ENCODE measurements at regions not wholly inside any gene's neighbourhood (a gene's known extent, or its start where the extent isn't known, plus 50 kb on each side); places are given as distances from the start of the nearest gene placed in this dataset.

DNA sequence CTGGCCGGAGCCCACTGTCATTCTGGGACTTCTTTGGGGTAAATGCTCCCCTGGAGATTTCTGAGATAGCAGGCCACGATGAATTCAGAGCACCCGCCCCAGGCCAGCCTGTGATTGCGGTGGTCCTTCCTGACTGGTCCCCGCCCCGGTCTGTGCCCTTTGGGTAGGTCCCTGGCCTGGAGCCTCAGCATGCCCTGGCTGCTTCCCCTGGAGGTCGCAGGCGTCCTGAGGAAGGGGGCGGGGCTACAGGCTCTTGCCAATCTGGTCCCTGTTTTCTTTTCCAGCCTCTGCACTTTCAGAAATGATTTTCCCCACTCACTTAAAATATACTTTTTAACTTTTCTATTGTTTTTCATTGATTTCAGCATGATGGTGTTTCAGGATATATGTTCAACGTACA, 250.2 kb upstream of the ATP10A start:
- Mint-ChIP-seq H3K27me3 (peaks cover 0 to 11% of the 10 kb centered on the region in 2 donors), H3K4me1 (ENCODE audit: low read depth in 2 of 2) (no peaks in the 10 kb centered on the region), H3K27ac (no peak overlapping the region), H3K36me3 (ENCODE audit: insufficient read depth) (no peaks in the 10 kb centered on the region), H3K9me3 (no peaks in the 10 kb centered on the region), H3K4me3 (no peak overlapping the region)
- no peak for DNase-seq
- no peak for ATAC-seq (replicated peaks)

DNA sequence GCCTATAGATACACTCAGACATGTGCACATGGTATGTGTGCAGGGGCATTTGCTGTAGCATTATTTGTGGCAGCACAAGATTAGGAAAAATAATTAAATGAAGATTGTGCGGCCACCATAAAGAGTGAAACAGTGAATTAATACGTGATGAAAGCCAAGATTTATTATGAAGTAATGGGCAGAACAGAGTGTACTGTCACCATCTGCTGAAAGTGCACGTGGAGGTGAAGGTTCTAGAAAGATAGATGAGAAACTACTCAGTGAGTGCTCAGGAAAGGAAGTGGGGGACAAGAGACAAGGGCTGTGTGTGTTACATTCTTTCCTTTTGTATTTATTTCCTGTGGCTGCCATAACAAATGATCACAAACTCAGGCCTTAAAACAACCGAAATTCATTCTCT, 246.1 kb upstream of the ATP10A start:
- H3K4me3 Mint-ChIP-seq: no peak overlapping the region
- no peak overlapping the region for H3K27ac Mint-ChIP-seq
- no peak for DNase-seq
- H3K9me3 Mint-ChIP-seq: no peaks in the 10 kb centered on the region
- no peaks in the 10 kb centered on the region for H3K36me3 Mint-ChIP-seq (ENCODE audit: insufficient read depth)
- ATAC-seq (replicated peaks): no peak
- peaks cover 0 to 9% of the 10 kb centered on the region in 2 donors for H3K27me3 Mint-ChIP-seq
- H3K4me1 Mint-ChIP-seq (ENCODE audit: low read depth in 2 of 2): no peaks in the 10 kb centered on the region

DNA sequence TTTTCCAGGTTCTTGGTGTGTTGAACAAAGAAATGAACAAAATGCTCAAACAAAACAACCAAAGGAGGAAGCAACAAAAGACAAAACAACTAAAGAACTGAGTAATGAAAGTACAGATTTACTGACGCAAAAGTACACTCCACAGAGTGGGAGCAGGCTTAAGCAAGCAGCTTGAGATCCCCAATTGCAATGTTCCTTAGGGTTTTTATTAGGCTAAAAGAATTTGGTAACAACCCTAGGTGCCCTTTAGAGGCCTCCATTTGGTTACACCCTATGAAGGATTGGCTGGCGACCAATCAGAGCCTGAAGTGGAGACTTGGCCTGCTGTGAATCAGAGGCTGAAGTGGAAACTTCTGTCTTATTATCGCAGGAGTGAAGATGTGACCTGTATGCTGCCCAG, 243.4 kb upstream of the ATP10A start:
- no peaks in the 10 kb centered on the region for H3K9me3 Mint-ChIP-seq
- ATAC-seq (replicated peaks): no peak
- H3K4me3 Mint-ChIP-seq: no peak overlapping the region
- no peak overlapping the region for H3K27ac Mint-ChIP-seq
- peaks cover 0 to 10% of the 10 kb centered on the region in 2 donors for H3K27me3 Mint-ChIP-seq
- H3K36me3 Mint-ChIP-seq (ENCODE audit: insufficient read depth): no peaks in the 10 kb centered on the region
- H3K4me1 Mint-ChIP-seq (ENCODE audit: low read depth in 2 of 2): no peaks in the 10 kb centered on the region
- DNase-seq: no peak

DNA sequence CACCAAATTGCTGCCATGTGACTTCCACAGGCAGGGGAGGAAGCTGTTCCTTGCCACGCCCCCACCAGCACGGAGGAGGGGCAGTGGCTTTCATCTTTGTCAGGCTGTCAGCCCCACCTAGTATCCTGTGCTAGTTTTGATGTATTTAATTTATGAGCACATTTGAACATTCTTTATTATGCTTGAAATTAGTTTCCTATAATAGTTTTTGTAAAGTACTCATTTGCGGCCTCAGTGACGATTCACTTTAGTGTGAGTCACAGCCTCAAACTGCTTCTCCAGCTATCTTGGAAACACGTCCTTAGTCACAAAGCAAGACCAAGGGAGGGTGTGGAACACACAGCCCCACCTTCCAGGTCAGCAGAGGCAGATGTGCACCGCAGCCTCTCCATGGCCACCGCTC, 239.9 kb upstream of the ATP10A start:
- no peaks in the 10 kb centered on the region for H3K4me1 Mint-ChIP-seq (ENCODE audit: low read depth in 2 of 2)
- H3K9me3 Mint-ChIP-seq: no peaks in the 10 kb centered on the region
- DNase-seq (no peak), ATAC-seq (replicated peaks) (no peak)
- no peak overlapping the region for H3K4me3 Mint-ChIP-seq
- no peak overlapping the region for H3K27ac Mint-ChIP-seq
- peaks cover 0 to 10% of the 10 kb centered on the region in 2 donors for H3K27me3 Mint-ChIP-seq
- H3K36me3 Mint-ChIP-seq (ENCODE audit: insufficient read depth): no peaks in the 10 kb centered on the region

DNA sequence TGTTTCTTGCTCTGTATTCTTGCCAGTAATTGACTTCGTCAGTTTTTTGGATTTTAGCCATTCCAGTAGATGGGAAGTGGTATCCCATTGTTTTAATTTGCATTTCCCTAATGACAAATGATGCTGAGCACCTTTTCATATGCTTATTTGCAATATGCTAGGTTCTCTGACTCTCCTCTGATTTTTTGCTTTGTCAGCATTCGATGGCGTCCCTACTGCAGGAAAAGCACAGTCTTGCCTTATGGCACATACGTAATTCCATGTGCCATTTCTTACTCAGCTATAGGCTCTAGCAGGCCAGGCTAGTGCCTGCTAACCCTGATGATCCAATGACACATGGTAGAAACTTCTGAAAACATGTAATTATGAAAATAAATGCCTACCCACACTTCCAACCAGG, 239.2 kb upstream of the ATP10A start:
- ATAC-seq (replicated peaks) (no peak), DNase-seq (no peak)
- Mint-ChIP-seq H3K4me3 (no peak overlapping the region), H3K36me3 (ENCODE audit: insufficient read depth) (no peaks in the 10 kb centered on the region), H3K27ac (no peak overlapping the region), H3K9me3 (no peaks in the 10 kb centered on the region), H3K4me1 (ENCODE audit: low read depth in 2 of 2) (no peaks in the 10 kb centered on the region), H3K27me3 (peaks cover 0 to 10% of the 10 kb centered on the region in 2 donors)

DNA sequence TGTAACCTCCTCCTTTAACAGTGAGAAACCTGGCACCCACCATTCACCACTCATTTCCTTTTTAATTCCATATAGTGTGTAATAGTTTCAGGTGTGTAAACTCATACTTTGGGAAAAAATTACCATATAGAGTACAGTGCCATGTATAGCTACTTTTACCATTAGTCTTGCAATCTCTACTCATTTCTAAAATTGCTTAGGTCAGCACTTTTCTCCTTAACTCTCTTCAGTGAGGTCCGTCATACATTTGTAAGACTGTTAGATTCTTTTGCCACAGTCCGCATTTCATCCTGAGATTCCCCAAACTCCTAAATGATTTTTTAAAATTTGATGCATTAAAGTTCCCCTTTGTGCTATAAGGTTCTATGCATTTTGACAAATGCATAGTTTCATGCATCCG, 238.3 kb upstream of the ATP10A start:
- H3K4me1 Mint-ChIP-seq (ENCODE audit: low read depth in 2 of 2): no peaks in the 10 kb centered on the region
- no peaks in the 10 kb centered on the region for H3K36me3 Mint-ChIP-seq (ENCODE audit: insufficient read depth)
- H3K9me3 Mint-ChIP-seq: no peaks in the 10 kb centered on the region
- DNase-seq (no peak), ATAC-seq (replicated peaks) (no peak)
- H3K4me3 Mint-ChIP-seq: no peak overlapping the region
- peaks cover 0 to 12% of the 10 kb centered on the region in 2 donors for H3K27me3 Mint-ChIP-seq
- no peak overlapping the region for H3K27ac Mint-ChIP-seq

DNA sequence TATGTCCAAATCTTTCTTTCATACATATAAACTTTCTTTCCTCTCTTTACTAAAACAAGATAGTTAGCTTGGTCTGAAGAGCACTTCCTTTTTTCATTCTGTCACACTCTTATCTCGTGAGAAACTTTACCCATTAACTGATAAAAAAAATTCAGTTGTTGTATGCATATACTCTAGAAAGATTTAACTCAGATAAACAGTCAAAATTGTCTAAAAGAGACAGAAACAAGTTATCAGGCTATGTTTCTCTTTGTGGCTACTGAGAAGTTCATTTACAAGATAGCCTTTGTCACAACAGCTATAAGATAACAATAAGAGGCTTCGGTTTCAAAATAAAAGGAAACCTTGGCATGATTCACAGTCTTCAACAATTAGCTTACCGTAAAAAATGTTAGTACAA, 235.7 kb upstream of the ATP10A start:
- Mint-ChIP-seq H3K27me3 (peaks cover 5 to 38% of the 10 kb centered on the region in 2 donors), H3K36me3 (ENCODE audit: insufficient read depth) (no peaks in the 10 kb centered on the region), H3K4me1 (ENCODE audit: low read depth in 2 of 2) (no peaks in the 10 kb centered on the region), H3K27ac (no peak overlapping the region), H3K4me3 (no peak overlapping the region), H3K9me3 (no peaks in the 10 kb centered on the region)
- DNase-seq: no peak
- no peak for ATAC-seq (replicated peaks)

DNA sequence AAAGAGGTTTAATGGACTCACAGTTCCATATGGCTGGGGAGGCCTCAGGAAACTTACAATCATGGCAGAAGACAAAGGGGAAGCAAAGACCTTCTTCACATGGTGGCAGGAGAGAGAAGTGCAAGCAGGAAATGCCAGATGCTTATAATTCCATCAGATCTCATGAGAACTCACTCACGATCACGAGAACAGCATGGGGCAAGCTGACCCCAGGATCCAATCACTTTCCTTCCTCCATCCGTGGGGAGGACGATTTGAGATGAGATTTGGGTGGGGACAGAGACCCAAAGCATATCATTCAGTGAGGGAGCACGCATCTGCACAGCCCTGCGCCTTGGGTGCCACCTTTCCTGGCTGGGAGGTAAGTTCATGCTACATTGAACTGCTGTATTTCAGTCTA, 234.1 kb upstream of the ATP10A start:
- Mint-ChIP-seq H3K27me3 (peaks cover 5 to 34% of the 10 kb centered on the region in 2 donors), H3K4me1 (ENCODE audit: low read depth in 2 of 2) (no peaks in the 10 kb centered on the region), H3K4me3 (no peak overlapping the region), H3K36me3 (ENCODE audit: insufficient read depth) (no peaks in the 10 kb centered on the region), H3K27ac (no peak overlapping the region), H3K9me3 (no peaks in the 10 kb centered on the region)
- ATAC-seq (replicated peaks) (no peak), DNase-seq (no peak)

DNA sequence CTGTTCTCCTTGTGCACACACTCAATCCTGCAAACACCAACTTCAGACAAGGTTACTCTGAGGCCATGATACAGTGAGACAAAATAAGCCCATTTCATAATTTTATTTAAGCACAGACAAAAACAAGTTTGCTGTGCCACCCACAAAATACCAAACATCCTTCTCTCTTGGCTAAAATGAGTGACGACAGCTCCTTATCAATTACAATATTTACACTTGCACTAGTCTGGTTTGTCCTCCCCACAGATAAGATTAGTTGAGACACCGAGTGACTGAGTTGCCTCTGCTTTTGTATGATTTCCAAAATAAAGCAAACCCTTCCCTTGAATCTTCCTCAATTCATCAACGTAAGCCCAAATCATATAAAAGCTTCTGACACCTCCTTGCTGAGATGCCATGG, 233.5 kb upstream of the ATP10A start:
- Mint-ChIP-seq H3K27me3 (peaks cover 5 to 34% of the 10 kb centered on the region in 2 donors), H3K27ac (no peak overlapping the region), H3K36me3 (ENCODE audit: insufficient read depth) (no peaks in the 10 kb centered on the region), H3K4me3 (no peak overlapping the region), H3K9me3 (no peaks in the 10 kb centered on the region), H3K4me1 (ENCODE audit: low read depth in 2 of 2) (no peaks in the 10 kb centered on the region)
- no peak for DNase-seq
- ATAC-seq (replicated peaks): no peak

DNA sequence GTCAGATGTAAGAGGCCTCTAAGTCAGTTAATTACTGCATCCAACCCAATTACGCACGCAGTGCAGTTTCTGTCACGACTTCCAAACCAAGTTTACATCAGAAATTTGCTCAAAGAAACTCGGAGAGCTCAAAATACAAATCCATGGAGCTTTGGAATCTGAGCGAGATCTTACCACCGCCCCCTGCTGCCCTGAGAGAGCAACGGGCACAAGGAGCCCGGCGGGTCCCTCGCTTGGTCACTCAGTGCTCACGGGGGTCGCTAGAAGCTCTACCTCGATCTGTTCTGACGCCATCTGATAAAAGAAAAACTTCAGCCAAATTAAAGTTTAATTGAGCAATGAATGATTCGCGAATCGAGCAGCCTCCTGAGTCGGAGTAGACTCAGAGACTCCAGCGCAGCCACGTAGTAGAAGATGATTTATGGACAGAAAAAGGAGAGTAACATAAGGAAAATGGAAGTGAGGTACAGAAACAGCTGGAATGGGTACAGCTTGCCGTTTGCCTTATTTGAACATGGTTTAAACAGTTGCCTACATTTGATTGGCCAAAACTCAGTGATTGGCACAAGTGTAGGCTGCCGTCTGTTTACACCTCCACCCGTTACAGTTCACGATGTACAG, 232.7 kb upstream of the ATP10A start:
- no peak for DNase-seq
- Mint-ChIP-seq H3K36me3 (ENCODE audit: insufficient read depth) (no peaks in the 10 kb centered on the region), H3K27me3 (peaks cover 5 to 34% of the 10 kb centered on the region in 2 donors), H3K27ac (no peak overlapping the region), H3K4me1 (ENCODE audit: low read depth in 2 of 2) (no peaks in the 10 kb centered on the region), H3K9me3 (no peaks in the 10 kb centered on the region), H3K4me3 (no peak overlapping the region)
- ATAC-seq (replicated peaks): no peak

DNA sequence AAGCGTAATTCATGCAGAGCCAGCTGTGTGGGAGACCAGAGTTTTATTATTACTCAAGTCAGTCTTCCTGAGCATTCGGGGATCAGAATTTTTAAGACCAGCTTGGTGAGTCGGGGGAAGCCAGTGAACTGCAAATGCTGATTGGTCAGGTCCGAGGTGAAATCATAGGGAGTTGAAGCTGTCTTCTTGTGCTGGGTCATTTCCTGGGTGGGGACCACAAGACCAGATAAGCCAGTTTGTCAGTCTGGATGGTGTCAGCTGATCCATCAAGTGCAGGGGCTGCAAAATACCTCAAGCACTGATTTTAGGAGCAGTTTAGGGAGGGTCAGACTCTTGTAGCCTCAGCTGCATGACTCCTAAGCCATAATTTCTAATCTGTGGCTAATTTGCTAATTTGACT, 228.1 kb upstream of the ATP10A start:
- no peak for DNase-seq
- no peak overlapping the region for H3K27ac Mint-ChIP-seq
- H3K27me3 Mint-ChIP-seq: peaks cover 5 to 30% of the 10 kb centered on the region in 2 donors
- no peaks in the 10 kb centered on the region for H3K4me1 Mint-ChIP-seq (ENCODE audit: low read depth in 2 of 2)
- no peak for ATAC-seq (replicated peaks)
- peaks cover 0 to 3% of the 10 kb centered on the region in 2 donors for H3K9me3 Mint-ChIP-seq
- H3K36me3 Mint-ChIP-seq (ENCODE audit: insufficient read depth): no peaks in the 10 kb centered on the region
- H3K4me3 Mint-ChIP-seq: no peak overlapping the region

DNA sequence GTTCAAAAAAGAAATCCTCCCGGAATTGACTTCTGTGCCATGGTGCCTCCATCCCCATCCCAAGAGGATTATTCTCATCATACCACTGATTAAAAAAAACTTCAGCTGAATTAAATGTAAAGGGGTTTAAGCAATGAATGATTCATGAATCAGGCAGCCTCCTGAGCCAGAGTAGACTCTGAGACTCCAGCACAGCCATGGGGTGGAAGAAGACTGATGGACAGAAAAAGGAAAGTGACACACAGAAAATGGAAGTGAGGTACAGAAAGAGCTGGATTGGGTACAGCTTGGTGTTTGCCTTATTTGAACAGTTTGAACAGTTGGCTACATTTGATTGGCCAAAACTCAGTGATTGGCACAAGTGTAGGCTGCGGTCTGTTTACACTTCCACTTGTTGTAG, 224.8 kb upstream of the ATP10A start:
- DNase-seq (no peak), ATAC-seq (replicated peaks) (no peak)
- H3K27ac Mint-ChIP-seq: no peak overlapping the region
- H3K4me3 Mint-ChIP-seq: no peak overlapping the region
- H3K9me3 Mint-ChIP-seq: peaks cover 0 to 3% of the 10 kb centered on the region in 2 donors
- peaks cover 5% of the 10 kb centered on the region for H3K36me3 Mint-ChIP-seq (ENCODE audit: insufficient read depth)
- H3K4me1 Mint-ChIP-seq (ENCODE audit: low read depth in 2 of 2): peaks cover 2 to 3% of the 10 kb centered on the region in 2 donors
- no peaks in the 10 kb centered on the region for H3K27me3 Mint-ChIP-seq

DNA sequence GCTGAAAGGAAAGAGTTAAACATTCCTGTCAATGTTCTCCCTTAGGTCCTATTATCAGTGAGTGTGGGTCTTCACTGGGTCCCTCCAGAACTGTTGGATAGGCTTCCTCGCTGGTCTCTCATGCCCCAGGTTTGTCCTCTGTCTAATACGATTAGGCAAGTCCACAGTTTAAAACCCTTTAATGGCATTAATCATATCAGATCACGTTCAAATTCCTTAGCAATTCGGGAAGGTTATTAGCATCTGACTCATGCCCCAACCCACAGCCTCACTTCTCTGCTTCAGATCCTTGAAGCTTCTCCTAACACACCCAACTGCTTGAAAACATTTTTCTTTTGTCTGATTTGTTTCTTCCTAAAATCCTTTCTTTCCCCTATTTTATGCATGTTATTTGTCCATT, 224.3 kb upstream of the ATP10A start:
- H3K36me3 Mint-ChIP-seq (ENCODE audit: insufficient read depth): peaks cover 9% of the 10 kb centered on the region
- peaks cover 0 to 3% of the 10 kb centered on the region in 2 donors for H3K9me3 Mint-ChIP-seq
- H3K4me1 Mint-ChIP-seq (ENCODE audit: low read depth in 2 of 2): peaks cover 4 to 6% of the 10 kb centered on the region in 2 donors
- no peak overlapping the region for H3K27ac Mint-ChIP-seq
- H3K27me3 Mint-ChIP-seq: no peaks in the 10 kb centered on the region
- no peak overlapping the region for H3K4me3 Mint-ChIP-seq
- DNase-seq (no peak), ATAC-seq (replicated peaks) (no peak)

DNA sequence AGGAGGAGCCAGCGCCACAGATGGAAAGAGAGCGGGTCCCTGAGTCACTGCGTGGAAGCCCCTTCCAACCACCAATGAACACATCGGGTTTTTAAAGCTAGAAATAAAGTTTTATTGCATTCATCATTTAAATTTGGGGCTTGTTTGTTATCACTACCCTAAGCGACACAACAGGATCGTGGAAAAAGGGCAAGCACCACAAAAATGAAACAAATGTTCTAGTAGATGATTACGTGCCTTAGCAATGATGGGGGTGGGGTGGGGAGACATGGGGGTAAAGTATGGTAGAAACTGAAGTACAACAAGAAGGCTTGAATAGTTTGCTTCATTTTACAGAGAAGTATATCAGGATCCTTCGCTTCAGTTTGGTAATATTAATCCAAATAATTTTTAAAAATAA, 221.6 kb upstream of the ATP10A start:
- no peak for ATAC-seq (replicated peaks)
- Mint-ChIP-seq H3K27me3 (peaks cover 0 to 6% of the 10 kb centered on the region in 2 donors), H3K4me1 (ENCODE audit: low read depth in 2 of 2) (peaks cover 13% of the 10 kb centered on the region in 2 donors), H3K36me3 (ENCODE audit: insufficient read depth) (peaks cover 19% of the 10 kb centered on the region), H3K27ac (no peak overlapping the region), H3K9me3 (peaks cover 0 to 5% of the 10 kb centered on the region in 2 donors), H3K4me3 (no peak overlapping the region)
- DNase-seq: no peak

DNA sequence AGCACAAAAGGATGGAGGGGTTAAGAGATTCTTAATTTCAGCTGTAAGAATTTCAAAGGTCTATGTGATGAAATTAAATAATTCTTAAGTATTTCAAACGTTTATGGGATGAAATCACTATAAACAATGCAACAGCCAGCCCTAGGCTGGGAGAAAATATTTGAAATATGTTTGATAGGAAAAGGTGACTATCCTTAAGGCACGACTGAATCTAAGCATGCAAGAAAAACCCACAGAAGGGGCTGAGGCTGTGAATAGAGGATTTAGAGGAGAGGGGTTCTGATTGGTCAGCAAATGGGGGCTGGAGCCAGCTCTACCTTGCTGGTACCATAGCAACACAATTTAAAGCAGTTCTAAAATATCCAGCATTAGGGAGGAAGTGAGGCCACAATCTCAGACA, 220.8 kb upstream of the ATP10A start:
- no peak for DNase-seq
- H3K9me3 Mint-ChIP-seq: peaks cover 0 to 5% of the 10 kb centered on the region in 2 donors

More for the DNA sequence above, 220.8 kb upstream of the ATP10A start:
- peak overlapping the region in 1 of 2 donors; percentile 29 for H3K27ac Mint-ChIP-seq
- peaks cover 19% of the 10 kb centered on the region for H3K36me3 Mint-ChIP-seq (ENCODE audit: insufficient read depth)
- ATAC-seq (replicated peaks): no peak
- H3K4me3 Mint-ChIP-seq: no peak overlapping the region
- H3K4me1 Mint-ChIP-seq (ENCODE audit: low read depth in 2 of 2): peaks cover 13 to 14% of the 10 kb centered on the region in 2 donors
- peaks cover 0 to 6% of the 10 kb centered on the region in 2 donors for H3K27me3 Mint-ChIP-seq

All from effector memory CD8-positive, alpha-beta T cell (primary cell).